IMR-90 (cell line): ENCODE measurements at regions not wholly inside any gene's neighbourhood (a gene's known extent, or its start where the extent isn't known, plus 50 kb on each side); places are given as distances from the start of the nearest gene placed in this dataset.

Experiments used
- CEBPB ChIP-seq: IDR thresholded peaks from 2 replicates; pipeline ENCODE4 v1.6.1; 2012; ENCODE audit warnings: low read depth, low read length, improper control_type of control experiment
- CTCF ChIP-seq: conservative IDR thresholded peaks from 2 replicates; pipeline ENCODE4 v1.5.1; 2012; ENCODE audit warnings: mild to moderate bottlenecking, low read depth, low read length, improper control_type of control experiment
- FOS ChIP-seq: fragments of 150-350 bp; IDR thresholded peaks from 2 replicates; pipeline ENCODE4 v1.6.1; 2016; ENCODE audit warnings: low read depth, low read length
- MAFK ChIP-seq: IDR thresholded peaks from 2 replicates; pipeline ENCODE4 v1.6.1; 2012; ENCODE audit warnings: low read depth, low read length, improper control_type of control experiment
- MAZ ChIP-seq: IDR thresholded peaks from 2 replicates; pipeline ENCODE4 v1.6.1; 2012; ENCODE audit warnings: low read depth, mild to moderate bottlenecking, low read length, improper control_type of control experiment, moderate library complexity, borderline replicate concordance
- MXI1 ChIP-seq: IDR thresholded peaks from 2 replicates; pipeline ENCODE4 v1.6.1; 2012; ENCODE audit warnings: low read depth, mild to moderate bottlenecking, low read length, moderate library complexity, borderline replicate concordance
- POLR2A ChIP-seq: IDR thresholded peaks from 2 replicates; pipeline ENCODE4 v1.6.1; 2012; ENCODE audit warnings: mild to moderate bottlenecking, low read depth, low read length
- RAD21 ChIP-seq: IDR thresholded peaks from 2 replicates; pipeline ENCODE4 v1.6.1; 2012; ENCODE audit warnings: low read length, improper control_type of control experiment
- RCOR1 ChIP-seq: IDR thresholded peaks from 2 replicates; pipeline ENCODE4 v1.6.1; 2012; ENCODE audit warnings: mild to moderate bottlenecking, low read length, improper control_type of control experiment; ENCODE audit not compliant: insufficient replicate concordance
- RFX5 ChIP-seq: IDR thresholded peaks from 2 replicates; pipeline ENCODE4 v1.8.0; 2012; ENCODE audit warnings: low read depth, mild to moderate bottlenecking, low read length, moderate library complexity
- SMC3 ChIP-seq: fragments of 150-350 bp; IDR thresholded peaks from 2 replicates; pipeline ENCODE4 v1.6.1; 2016; ENCODE audit warnings: low read depth, mild to moderate bottlenecking, antibody characterized with exemption, low read length, moderate library complexity
- USF2 ChIP-seq: fragments of 150-350 bp; IDR thresholded peaks from 2 replicates; pipeline ENCODE4 v1.6.1; 2017; ENCODE audit warnings: mild to moderate bottlenecking, antibody characterized with exemption, low read length, low read depth

- TF ChIP-seq CTCF: no peak
- no peak for TF ChIP-seq RFX5
- TF ChIP-seq SMC3: no peak
- TF ChIP-seq POLR2A: no peak
- no peak for TF ChIP-seq RCOR1
- no peak for TF ChIP-seq MAZ
- TF ChIP-seq CEBPB: no peak
- TF ChIP-seq MAFK: no peak
- no peak for TF ChIP-seq USF2
- no peak for TF ChIP-seq MXI1
- TF ChIP-seq RAD21: no peak
- TF ChIP-seq FOS: no peak
Observed at GRCh38 chr3:154981664-154982063, 98.5 kb upstream of the MME start.
